ENCODE measurements at regions not wholly inside any gene's neighbourhood (a gene's known extent, or its start where the extent isn't known, plus 50 kb on each side); places are given as distances from the start of the nearest gene placed in this dataset.

DNA sequence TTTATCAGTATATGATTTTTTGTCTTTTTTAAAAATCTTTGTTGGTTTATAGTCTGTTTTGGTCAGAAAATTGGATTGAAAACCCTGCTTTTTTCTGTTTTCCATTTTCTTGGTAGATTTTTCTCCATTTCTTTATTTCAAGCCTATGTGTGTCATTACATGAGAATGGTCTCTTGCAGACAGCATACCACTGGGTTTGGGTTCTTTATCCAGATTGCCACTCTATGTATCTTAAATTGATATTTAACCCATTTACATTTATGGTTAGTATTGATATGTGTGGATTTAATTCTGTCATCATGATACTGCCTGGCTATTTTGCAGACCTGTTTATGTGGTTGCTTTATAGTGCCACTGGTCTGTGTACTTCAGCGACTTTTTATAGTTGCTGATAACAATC is 239.9 kb upstream of the NDST4 start:
- DNase-seq (ENCODE audit: low spot score), result no peak

DNA sequence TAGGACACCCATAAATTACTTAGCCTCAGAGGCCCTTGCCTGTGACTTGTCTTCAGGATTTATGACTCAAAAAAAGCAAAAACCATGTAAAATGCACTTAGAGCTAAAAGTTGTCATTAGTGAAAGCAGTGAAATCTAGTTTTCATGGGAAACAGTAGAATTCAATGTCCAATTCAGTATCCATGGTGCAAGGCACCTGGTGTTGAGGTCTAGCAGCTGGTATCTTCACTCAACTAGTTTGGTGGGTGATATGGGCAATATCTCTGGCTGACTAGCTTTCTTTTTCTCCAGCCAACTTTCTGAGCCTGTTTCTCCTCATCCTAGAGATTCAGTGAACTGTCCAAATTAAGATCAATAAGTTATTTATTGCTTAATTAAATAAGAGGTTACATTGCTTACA is 229.8 kb upstream of the NDST4 start:
- no peak for DNase-seq (ENCODE audit: low spot score)

- no peak for DNase-seq (ENCODE audit: low spot score)
Observed at GRCh38 chr4:115334736-115335411, 221.5 kb upstream of the NDST4 start.

DNA sequence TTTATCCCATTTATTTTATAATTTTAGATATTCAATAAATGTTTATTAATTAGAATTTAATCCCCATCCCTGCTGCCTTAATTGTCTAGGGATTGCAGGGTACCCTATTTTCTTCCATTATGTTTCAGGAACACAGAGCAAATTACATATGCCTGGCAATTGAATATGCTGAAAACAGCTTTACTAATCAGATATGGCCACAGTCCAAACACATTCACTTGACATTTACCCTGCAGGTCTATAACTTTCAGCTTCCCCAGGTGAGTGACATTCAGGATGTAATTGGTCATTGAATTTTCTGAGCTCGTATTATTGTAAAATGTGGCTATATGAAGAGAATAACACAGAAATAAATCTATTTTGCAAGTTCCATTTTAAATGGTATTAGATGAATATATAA is 218.7 kb upstream of the NDST4 start:
- DNase-seq (ENCODE audit: low spot score), result no peak

DNA sequence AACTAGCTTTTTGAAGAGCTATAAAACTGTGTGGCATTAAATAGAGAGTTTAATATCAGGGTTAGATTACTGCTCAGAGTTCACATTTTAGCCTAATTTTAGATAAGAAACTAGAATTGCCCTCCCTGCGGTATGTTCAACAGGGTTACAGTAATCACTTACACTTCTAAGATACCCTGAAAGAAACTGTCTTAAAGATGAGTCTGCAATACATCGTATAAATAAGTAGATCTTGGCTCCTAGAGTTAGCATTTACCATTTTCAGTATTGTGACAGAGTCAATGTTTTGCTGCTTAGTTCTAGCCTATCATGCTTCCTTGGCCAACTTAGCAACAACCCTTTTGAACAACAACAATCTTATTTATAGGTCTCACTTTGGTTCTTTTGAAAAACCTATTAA is 217.8 kb upstream of the NDST4 start:
- DNase-seq (ENCODE audit: low spot score), result no peak

- DNase-seq (ENCODE audit: low spot score), result no peak
Observed at GRCh38 chr4:115325836-115326235, 212.4 kb upstream of the NDST4 start.

DNA sequence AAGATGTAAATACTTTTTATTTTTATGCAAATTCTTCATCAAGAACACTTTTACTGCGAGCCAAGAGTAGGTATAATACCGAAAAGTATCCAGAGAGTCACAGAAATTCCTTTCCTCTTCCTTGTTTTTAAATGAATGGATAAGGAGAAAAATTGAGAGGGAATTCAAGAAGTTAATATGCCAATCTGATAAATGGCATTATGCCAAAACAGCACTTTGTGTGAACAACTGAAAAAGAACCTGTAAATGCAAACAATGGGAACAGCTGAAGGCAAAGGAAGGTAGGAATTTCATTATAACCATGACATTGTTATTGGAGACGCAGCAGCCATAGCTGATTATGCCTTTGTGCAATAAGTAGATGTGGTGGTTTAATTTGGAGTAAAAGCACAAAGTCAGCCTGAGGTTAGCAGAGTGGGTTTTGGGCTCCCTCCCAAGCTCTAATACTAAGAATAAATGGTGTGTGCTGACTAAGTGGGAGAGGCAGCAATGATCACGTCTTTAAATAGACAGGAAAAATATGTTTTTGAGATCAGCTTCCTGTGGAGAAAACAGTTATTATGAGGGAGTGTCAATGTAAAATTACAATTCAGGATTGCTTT is 209.8 kb upstream of the NDST4 start:
- peak; percentile 28 for DNase-seq (ENCODE audit: low spot score)

DNA sequence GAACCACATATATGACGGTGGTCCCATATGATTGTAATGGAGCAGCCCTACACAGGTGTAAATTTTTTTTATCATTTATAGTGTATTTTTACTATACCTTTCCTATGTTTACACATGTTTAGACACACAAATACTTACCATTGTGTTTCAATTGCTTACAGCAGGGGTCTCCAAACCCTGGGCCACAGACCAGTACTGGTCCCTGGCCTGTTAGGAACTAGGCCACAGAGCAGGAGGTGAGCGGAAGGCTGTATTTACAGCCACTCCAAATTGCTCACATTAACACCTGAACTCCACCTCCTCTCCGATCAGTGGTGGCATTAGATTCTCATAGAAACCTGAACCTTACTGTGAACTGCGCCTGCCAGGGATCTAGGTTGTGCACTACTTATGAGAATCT is 201.8 kb upstream of the NDST4 start:
- DNase-seq (ENCODE audit: low spot score), result no peak

DNA sequence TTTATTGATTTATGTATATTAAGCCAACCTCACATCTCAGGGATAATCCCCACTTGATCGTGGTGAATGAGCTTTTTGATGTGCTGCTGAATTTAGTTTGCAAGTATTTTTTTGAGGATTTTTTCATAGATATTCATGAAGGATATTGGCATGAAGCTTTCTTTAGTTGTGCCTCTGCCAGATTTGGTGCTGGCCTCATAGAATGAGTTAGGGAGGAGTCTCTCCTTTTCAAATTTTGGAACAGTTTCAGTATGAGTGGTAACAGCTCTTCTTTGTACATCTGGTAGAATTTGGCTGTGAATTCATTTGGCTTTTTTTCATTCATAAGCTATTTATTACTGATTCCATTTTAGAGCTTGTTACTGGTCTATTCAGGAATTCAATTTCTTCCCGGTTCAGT is 197.2 kb upstream of the NDST4 start:
- no peak for DNase-seq (ENCODE audit: low spot score)

DNA sequence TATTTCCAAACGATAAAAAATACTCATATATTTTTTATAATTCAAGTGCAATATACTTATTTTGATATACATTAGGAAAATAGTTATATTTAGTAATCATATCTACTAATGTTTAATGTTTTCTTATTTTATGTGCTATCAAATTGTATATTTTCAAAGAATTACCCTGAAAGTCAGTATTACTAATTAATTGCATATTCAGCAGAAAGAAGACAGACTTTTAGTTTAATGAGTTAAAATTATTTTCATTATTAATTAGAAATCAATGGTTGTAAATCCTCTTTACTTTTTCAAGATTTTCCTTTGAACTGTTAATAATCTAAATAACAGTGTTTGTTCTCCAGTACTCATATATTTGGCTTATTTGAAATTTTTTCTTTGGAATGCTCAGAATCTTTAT is 181.3 kb upstream of the NDST4 start:
- DNase-seq (ENCODE audit: low spot score), result no peak

DNA sequence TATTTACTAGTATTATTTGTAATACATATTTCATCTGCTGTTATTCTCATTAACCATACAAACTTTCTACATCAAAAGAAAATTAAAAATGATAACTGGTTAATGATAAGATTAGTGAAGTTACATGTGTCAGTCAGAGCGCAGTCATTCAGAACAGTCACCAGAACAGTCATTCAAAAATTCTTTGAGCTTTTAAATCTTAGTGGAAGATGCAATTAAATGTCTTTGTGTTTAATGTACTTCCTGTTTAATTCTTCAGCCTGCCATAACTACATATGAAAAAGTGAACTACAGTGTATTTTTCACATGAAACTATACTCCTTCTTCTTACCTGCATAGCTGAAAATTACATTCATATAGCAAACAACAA is 179.7 kb upstream of the NDST4 start:
- no peak for DNase-seq (ENCODE audit: low spot score)

- DNase-seq (ENCODE audit: low spot score), result no peak
Observed at GRCh38 chr4:115292320-115293092, 179.1 kb upstream of the NDST4 start.

DNA sequence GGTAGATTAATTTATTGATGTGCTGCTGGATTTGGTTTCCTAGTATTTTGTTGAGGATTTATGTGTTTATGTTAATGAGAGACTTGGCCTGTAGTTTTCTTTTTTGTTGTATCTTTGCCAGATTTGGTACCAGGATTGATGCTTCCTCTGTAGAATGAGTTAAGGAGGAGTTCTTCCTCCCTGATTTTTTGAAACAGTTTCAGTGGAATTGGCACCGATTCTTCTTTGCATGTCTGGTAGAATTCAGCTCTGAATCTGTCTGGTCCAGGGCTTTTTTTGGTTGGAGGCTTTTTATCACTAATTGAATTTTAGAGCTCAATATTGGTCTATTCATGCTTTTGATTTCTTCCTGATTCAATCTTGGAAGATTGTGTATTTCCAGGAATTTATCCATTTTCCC is 174.0 kb upstream of the NDST4 start:
- DNase-seq (ENCODE audit: low spot score), result no peak

- DNase-seq (ENCODE audit: low spot score), result no peak
Observed at GRCh38 chr4:115279330-115279729, 165.9 kb upstream of the NDST4 start.

GRCh38 chr4:115278830-115279229 is 165.4 kb upstream of the NDST4 start:
- DNase-seq (ENCODE audit: low spot score), result no peak

- DNase-seq (ENCODE audit: low spot score), result no peak
Observed at GRCh38 chr4:115275615-115276014, 162.2 kb upstream of the NDST4 start.

- no peak for DNase-seq (ENCODE audit: low spot score)
Observed at GRCh38 chr4:115274545-115274944, 161.1 kb upstream of the NDST4 start.

- peak; percentile 11 for DNase-seq (ENCODE audit: low spot score)
Observed at GRCh38 chr4:115272594-115272993, 159.2 kb upstream of the NDST4 start.

DNA sequence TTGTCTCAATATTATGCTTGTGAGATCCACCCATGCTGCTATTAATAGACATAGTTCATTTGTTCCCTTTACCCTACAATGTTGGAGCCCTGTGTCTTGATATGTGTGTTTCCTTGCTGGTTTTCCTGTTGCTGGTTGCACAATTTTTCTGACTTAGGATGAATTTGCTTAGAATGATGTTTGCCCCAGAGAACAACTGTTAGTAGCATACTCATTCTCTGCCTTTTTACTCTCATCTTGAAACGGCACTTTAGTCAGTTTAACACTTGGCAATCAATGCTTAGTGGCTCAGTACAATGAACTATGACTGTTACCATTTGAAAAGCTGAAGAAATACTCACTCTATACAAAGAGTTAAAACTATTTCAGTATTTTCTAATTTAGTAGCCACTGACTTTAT is 158.8 kb upstream of the NDST4 start:
- no peak for DNase-seq (ENCODE audit: low spot score)

DNA sequence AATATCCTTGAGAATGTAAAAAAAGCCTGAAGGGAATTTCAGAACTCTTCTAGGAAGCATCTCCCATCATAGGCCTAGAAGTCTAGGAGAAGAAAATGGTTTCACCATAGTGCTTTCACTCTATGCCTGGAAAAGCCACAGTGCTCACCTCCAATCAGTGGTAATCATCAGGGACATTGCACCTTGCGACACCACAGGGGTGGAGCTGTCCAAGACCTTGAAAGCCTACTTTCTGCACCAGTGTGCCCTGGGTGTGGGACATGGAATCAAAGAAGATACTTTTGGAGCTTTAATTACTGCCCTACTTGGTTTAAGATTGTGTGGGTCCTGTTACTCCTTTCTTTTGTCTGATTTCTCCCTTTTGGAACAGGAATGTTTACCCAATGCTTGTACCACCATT is 146.8 kb upstream of the NDST4 start:
- no peak for DNase-seq (ENCODE audit: low spot score)

- DNase-seq (ENCODE audit: low spot score), result no peak
Observed at GRCh38 chr4:115259642-115260041, 146.2 kb upstream of the NDST4 start.

DNA sequence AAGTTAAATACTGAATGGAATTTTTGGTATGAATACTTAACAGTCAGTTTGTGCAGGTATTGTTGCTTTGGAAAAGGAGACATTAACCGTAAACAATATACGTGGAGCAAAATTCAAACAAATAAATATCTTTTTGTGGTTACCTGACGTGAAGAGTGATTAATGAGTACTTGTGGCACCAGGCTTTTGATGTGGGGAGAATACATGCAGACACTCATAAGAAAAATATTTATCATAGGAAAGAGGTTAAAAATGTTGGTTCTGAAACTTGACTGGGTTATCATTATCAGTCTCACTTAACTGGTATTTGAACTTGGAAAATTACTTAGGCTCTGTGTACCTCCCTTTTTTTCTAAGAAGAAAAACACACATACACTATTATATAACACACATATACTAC is 136.4 kb upstream of the NDST4 start:
- DNase-seq (ENCODE audit: low spot score), result no peak

- peak; percentile 50 for DNase-seq (ENCODE audit: low spot score)
Observed at GRCh38 chr4:115234405-115235093, 121.1 kb upstream of the NDST4 start.
